Cardiac septum (tissue), 1 donor: ENCODE measurements at regions not wholly inside any gene's neighbourhood (a gene's known extent, or its start where the extent isn't known, plus 50 kb on each side); places are given as distances from the start of the nearest gene placed in this dataset.
"Not testable (repeated sequence)": the region's sequence is repeated elsewhere in the genome, so short reads cannot be mapped to it uniquely, and the experiment has no call there.

Source experiments
- DNase-seq: peaks from one replicate; pipeline ENCODE4 v3.0.0-alpha.2; 2020; ENCODE audit warnings: low spot score
- intact Hi-C: fragments of 100-400 bp; cut with DNase I; formaldehyde crosslinking; loops from one replicate; pipeline ENCODE4 v1.14.0; 2022
- donor health status: DM: no; HTN: no; CAD: no.

GRCh38 chr2:53544871-53545558 lies 222.6 kb upstream of the CHAC2 start:
- intact Hi-C loops, result no loop called here
- DNase-seq, result no peak

DNA sequence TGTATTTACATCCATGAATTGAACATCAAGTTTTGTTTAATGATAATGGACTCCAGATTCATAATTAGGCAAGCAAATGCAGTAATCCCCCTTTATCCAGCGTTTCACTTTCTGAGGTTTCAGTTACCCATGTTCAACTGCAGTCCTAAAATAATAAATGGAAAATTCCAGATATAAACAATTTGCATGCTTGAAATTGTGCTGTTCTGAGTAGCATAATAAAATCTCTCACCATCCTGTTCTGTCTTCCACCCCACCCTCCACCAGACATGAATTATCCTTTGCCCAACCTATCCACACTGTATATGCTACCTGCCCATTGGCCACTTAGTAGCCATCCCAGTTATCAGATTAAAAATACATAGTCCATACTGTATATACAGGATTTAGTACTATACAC lies 224.5 kb upstream of the CHAC2 start:
- no peak for DNase-seq
- intact Hi-C loops, result no loop called here

- intact Hi-C loops, result no loop called here
Measured at GRCh38 chr2:53536583-53537361, 230.8 kb upstream of the CHAC2 start.

GRCh38 chr2:53535234-53535840 lies 232.3 kb upstream of the CHAC2 start:
- DNase-seq, result no peak
- intact Hi-C loops, result no loop called here

More at GRCh38 chr2:53536583-53537361, 230.8 kb upstream of the CHAC2 start:
- DNase-seq, result no peak

GRCh38 chr2:53530126-53530525 lies 237.5 kb upstream of the CHAC2 start:
- intact Hi-C loops, result no loop called here
- DNase-seq, result no peak

- intact Hi-C loops, result no loop called here
Measured at GRCh38 chr2:53527056-53527455, 240.5 kb upstream of the CHAC2 start.

GRCh38 chr2:53519918-53520841 lies 247.4 kb upstream of the CHAC2 start:
- no peak for DNase-seq
- intact Hi-C loops, result no loop called here

More at GRCh38 chr2:53527056-53527455, 240.5 kb upstream of the CHAC2 start:
- no peak for DNase-seq

DNA sequence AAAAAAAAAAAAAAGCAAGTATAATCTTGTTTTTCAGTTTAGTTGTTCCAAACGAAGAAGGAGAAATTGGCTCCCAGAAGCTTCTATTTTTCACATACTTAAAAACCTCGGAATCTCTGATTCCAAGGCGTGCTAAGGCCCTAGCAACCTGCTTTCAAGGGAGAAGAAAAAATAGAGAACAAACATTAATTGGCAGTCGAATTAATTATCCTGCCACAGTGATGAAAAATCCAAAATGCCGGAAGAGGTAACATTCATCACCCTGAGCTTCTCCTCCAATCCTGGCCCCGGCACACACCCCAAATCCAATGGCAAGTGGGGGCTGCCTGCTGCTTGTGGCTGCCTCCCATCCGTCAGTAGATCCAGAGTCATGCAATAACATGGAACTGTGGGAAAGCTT lies 250.2 kb upstream of the CHAC2 start:
- intact Hi-C loops, result no loop called here
- DNase-seq, result no peak

DNA sequence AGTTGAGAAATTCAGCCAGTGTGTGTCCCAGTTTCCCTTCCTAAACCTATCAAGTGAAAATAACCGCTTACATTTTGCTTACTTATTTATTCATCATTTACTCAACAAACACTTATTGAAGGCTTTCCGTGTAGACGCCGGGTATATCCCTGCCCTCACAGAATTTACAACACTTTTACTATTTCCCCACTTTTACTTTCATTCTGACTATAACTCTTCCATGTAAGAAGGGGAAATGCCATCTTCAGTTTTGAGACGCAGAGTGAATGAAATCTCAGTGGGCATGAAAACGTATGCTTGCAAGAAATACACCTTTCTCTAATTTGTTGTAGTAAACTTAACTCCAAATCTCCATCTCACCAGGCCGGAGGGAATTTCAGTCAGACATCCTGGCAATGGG lies 251.0 kb upstream of the CHAC2 start:
- intact Hi-C loops, result no loop called here
- DNase-seq, result no peak

GRCh38 chr2:53515435-53516332 lies 251.9 kb upstream of the CHAC2 start:
- intact Hi-C loops, result no loop called here
- no peak for DNase-seq

- intact Hi-C loops, result no loop called here
- no peak for DNase-seq
Measured at GRCh38 chr2:53513167-53513666, 254.4 kb upstream of the CHAC2 start.

DNA sequence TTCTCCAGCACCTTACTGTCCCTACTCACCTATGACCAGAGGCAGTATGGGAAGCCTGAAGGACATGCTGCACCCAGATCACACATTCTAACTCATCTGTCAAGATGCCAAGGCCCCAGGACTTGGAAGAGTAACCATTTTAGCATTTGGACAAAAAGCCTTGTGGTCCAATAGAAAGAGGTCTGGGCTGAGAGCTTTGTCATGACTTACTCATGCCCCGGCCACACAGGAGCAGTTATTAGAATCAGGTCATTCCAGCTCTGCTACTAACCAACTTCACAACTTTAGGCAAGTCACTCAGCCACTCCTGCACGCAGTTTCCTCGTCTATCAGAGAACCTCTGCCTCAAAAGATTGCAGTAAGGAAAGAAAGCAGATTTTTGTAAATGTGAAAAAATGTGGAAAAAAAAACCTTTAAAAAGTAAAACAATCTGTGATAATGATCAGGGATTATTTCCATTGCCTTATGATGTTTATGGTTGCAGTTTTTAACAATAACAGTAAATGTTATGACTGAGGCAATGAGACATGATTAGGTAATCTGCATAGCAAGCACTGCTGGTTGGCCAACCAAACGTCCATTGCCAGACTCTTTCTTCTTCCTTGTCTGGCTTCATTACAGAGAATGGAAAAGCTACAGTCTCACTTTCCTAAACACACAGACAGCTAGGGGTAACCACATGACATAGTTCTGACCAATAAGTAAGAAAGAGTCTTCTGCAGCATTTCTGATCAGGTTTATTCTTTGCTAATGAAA lies 255.4 kb upstream of the CHAC2 start:
- intact Hi-C loops, result no loop called here
- no peak for DNase-seq

DNA sequence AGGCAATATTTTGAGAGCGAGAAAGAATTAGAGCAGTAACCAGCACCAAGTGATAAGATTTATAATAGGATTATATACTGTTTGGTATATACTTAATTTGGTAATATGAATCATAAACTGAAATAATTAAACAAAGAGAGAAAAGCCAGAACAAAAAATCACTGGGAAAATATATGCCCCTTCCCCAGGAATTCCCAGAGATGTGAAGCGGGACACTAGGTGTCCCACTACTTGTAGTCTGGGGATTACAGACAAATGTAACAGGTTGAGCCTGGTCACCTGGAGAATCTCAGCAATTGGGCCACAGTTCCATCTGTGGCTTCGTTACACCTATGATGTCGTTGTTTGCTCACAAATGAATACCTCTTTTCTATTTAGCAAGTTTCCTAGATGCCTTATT lies 256.1 kb upstream of the CHAC2 start:
- DNase-seq, result no peak
- intact Hi-C loops, result no loop called here

DNA sequence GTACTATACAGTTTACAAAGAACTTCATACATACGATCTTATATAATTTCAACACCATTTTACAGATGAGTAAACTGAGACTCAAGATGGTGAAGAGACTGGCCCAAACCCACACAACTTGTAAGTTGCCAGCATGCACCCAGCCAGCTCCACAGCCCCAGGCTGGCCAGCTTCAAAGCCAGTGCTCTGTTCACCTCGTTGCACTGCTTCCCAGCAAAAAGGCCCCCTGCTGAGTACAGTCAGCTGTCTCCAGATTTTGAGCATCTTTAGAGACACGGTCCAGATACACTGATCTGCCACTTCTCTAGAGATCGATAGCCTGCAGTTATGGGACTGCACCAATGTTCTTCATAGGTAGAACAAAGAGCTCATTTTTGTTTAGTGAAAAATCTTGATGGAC lies 257.2 kb upstream of the CHAC2 start:
- intact Hi-C loops, result no loop called here
- DNase-seq, result no peak

- intact Hi-C loops, result no loop called here
- no peak for DNase-seq
Measured at GRCh38 chr2:53509831-53510388, 257.7 kb upstream of the CHAC2 start.

- DNase-seq, result no peak
- intact Hi-C loops, result no loop called here
Measured at GRCh38 chr2:53508667-53509066, 258.9 kb upstream of the CHAC2 start.

GRCh38 chr2:53507070-53507469 lies 260.5 kb upstream of the CHAC2 start:
- DNase-seq, result not testable (repeated sequence)

GRCh38 chr2:53505826-53506225 lies 261.8 kb upstream of the CHAC2 start:
- no peak for DNase-seq
- intact Hi-C loops, result no loop called here

More at GRCh38 chr2:53507070-53507469, 260.5 kb upstream of the CHAC2 start:
- intact Hi-C loops, result not testable (repeated sequence)
